ENCODE measurements at regions not wholly inside any gene's neighbourhood (a gene's known extent, or its start where the extent isn't known, plus 50 kb on each side); places are given as distances from the start of the nearest gene placed in this dataset.

GRCh38 chr3:72282918-72283317, 498.0 kb upstream of the PROK2 start:
- 44% methylated on average over 3 of the region's 3 CpGs for WGBS (ENCODE audit: low lambda C conversion rate)
- CTCF ChIA-PET = no interaction called here
- H3K36me3 ChIP-seq (replicated peaks in 1 of 2; ENCODE audit: control insufficient read depth in 1 of 2, insufficient read depth in 2 of 2, low read length in 1 of 2) = no peaks in the 10 kb centered on the region

More at GRCh38 chr3:72282918-72283317, 498.0 kb upstream of the PROK2 start:
- H3K4me3 ChIP-seq (ENCODE audit: low read depth in 2 of 2, low read length in 1 of 2) = no peak overlapping the region
- no peak for TF ChIP-seq ELF1 (IDR thresholded peaks at IDR 0.05)
- no peak for TF ChIP-seq IRF3 (IDR thresholded peaks at IDR 0.05; ENCODE audit: low read depth, low read length)
- TF ChIP-seq GATA2 (CRISPR knock-in tag; IDR thresholded peaks at IDR 0.05) = no peak
- no peak for TF ChIP-seq RAD21 (IDR thresholded peaks at IDR 0.05; ENCODE audit: low read length)
- no peak for TF ChIP-seq TCF12 (IDR thresholded peaks at IDR 0.05)
- TF ChIP-seq PBX3 (IDR thresholded peaks at IDR 0.05) = no peak
- TF ChIP-seq POLR2AphosphoS5 (IDR thresholded peaks at IDR 0.05; ENCODE audit: low read depth, low read length) = no peak
- TF ChIP-seq USF2 (IDR thresholded peaks at IDR 0.05; ENCODE audit: borderline replicate concordance, low read depth, low read length) = no peak
- no peak for TF ChIP-seq MEF2A (IDR thresholded peaks at IDR 0.05; ENCODE audit: borderline replicate concordance, low read depth)
- TF ChIP-seq SMC3 (IDR thresholded peaks at IDR 0.05; ENCODE audit: low read depth, low read length) = no peak
- TF ChIP-seq EP300 (IDR thresholded peaks at IDR 0.05; ENCODE audit: borderline replicate concordance in 1 of 2, low read depth in 1 of 2, low read length in 1 of 2) = no peak
- no peak for TF ChIP-seq ZBTB33 (IDR thresholded peaks at IDR 0.05; ENCODE audit: borderline replicate concordance, low read depth)
- no peak for TF ChIP-seq TAF1 (IDR thresholded peaks at IDR 0.05; ENCODE audit: borderline replicate concordance, low read depth, low read length)
- H2AFZ ChIP-seq (ENCODE audit: low read depth) = no peak overlapping the region
- peaks cover 0 to 3% of the 10 kb centered on the region in 2 experiments; a peak in 2 of 4 replicates for H3K4me1 ChIP-seq (ENCODE audit: control insufficient read depth in 1 of 2, insufficient read depth in 2 of 2, low read depth in 1 of 2, low read length in 1 of 2)
- no peaks in the 10 kb centered on the region for H4K20me1 ChIP-seq (ENCODE audit: insufficient read depth)
- no peaks in the 10 kb centered on the region for H3K9me2 ChIP-seq
- no peak overlapping the region for H3K9ac ChIP-seq
- no peaks in the 10 kb centered on the region for H3K9me3 ChIP-seq
- H3F3A ChIP-seq (replicated peaks; ENCODE audit: insufficient read depth) = no peaks in the 10 kb centered on the region
- H3K4me2 ChIP-seq = no peak overlapping the region
- DNase-seq = no peak
- no peaks in the 10 kb centered on the region for H3K79me2 ChIP-seq (ENCODE audit: insufficient read depth)
- H3K27me3 ChIP-seq (ENCODE audit: insufficient read depth) = peaks cover 20% of the 10 kb centered on the region; the same call in 1 of the 2 replicates
- POLR2A ChIA-PET = no interaction called here
- no peak overlapping the region for H3K27ac ChIP-seq (ENCODE audit: low read depth in 2 of 2, low read length in 1 of 2)
